ENCODE measurements at regions not wholly inside any gene's neighbourhood (a gene's known extent, or its start where the extent isn't known, plus 50 kb on each side); places are given as distances from the start of the nearest gene placed in this dataset.

GRCh38 chr2:102910724-102911123, 148.9 kb downstream of the TMEM182 start:
- no peaks in the 10 kb centered on the region for H3K4me1 ChIP-seq (ENCODE audit: control insufficient read depth in 1 of 2, insufficient read depth in 2 of 2, low read depth in 1 of 2, low read length in 1 of 2)
- H3K9me3 ChIP-seq = no peaks in the 10 kb centered on the region
- ChIA-PET CTCF (no interaction called here), POLR2A (no interaction called here)
- no peaks in the 10 kb centered on the region for H3K36me3 ChIP-seq (replicated peaks in 1 of 2; ENCODE audit: control insufficient read depth in 1 of 2, insufficient read depth in 2 of 2, low read length in 1 of 2)
- H3K4me2 ChIP-seq = no peak overlapping the region
- no peak for DNase-seq
- H3F3A ChIP-seq (replicated peaks; ENCODE audit: insufficient read depth) = no peaks in the 10 kb centered on the region
- no peaks in the 10 kb centered on the region for H3K27me3 ChIP-seq (ENCODE audit: insufficient read depth)
- no peaks in the 10 kb centered on the region for H3K9me2 ChIP-seq
- H3K4me3 ChIP-seq (ENCODE audit: low read depth in 2 of 2, low read length in 1 of 2) = no peak overlapping the region
- H3K79me2 ChIP-seq (ENCODE audit: insufficient read depth) = no peaks in the 10 kb centered on the region
- no peak for TF ChIP-seq ELF1 (IDR thresholded peaks at IDR 0.05)
- no peak for TF ChIP-seq RXRA (IDR thresholded peaks at IDR 0.05; ENCODE audit: borderline replicate concordance, low read depth)
- no peak for TF ChIP-seq FOXJ3 (CRISPR knock-in tag; IDR thresholded peaks at IDR 0.05)
- TF ChIP-seq, protein P1, sequence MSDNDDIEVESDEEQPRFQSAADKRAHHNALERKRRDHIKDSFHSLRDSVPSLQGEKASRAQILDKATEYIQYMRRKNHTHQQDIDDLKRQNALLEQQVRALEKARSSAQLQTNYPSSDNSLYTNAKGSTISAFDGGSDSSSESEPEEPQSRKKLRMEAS (IDR thresholded peaks at IDR 0.05; ENCODE audit: low read depth) = no peak
- TF ChIP-seq SIN3A (IDR thresholded peaks at IDR 0.05; ENCODE audit: borderline replicate concordance, low read depth, low read length) = no peak
- TF ChIP-seq NFIC (IDR thresholded peaks at IDR 0.05; ENCODE audit: borderline replicate concordance) = no peak
- no peak for TF ChIP-seq FOXM1 (IDR thresholded peaks at IDR 0.05; ENCODE audit: low read depth)
- TF ChIP-seq MEF2A (IDR thresholded peaks at IDR 0.05; ENCODE audit: borderline replicate concordance, low read depth) = no peak
- no peak for TF ChIP-seq TAF1 (IDR thresholded peaks at IDR 0.05; ENCODE audit: borderline replicate concordance, low read depth, low read length)
- TF ChIP-seq CTCF (IDR thresholded peaks at IDR 0.05) = no peak
- TF ChIP-seq GATA2 (CRISPR knock-in tag; IDR thresholded peaks at IDR 0.05) = no peak
- no peak for TF ChIP-seq POLR2AphosphoS5 (IDR thresholded peaks at IDR 0.05; ENCODE audit: low read depth, low read length)
- TF ChIP-seq, protein P2, sequence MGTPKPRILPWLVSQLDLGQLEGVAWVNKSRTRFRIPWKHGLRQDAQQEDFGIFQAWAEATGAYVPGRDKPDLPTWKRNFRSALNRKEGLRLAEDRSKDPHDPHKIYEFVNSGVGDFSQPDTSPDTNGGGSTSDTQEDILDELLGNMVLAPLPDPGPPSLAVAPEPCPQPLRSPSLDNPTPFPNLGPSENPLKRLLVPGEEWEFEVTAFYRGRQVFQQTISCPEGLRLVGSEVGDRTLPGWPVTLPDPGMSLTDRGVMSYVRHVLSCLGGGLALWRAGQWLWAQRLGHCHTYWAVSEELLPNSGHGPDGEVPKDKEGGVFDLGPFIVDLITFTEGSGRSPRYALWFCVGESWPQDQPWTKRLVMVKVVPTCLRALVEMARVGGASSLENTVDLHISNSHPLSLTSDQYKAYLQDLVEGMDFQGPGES (IDR thresholded peaks at IDR 0.05; ENCODE audit: low read depth, low read length) = no peak
- TF ChIP-seq RFX5 (IDR thresholded peaks at IDR 0.05; ENCODE audit: low read length) = no peak
- TF ChIP-seq FOSL2 (IDR thresholded peaks at IDR 0.05; ENCODE audit: borderline replicate concordance, low read depth) = no peak
- no peak for TF ChIP-seq RAD21 (IDR thresholded peaks at IDR 0.05; ENCODE audit: low read length)
- TF ChIP-seq, protein P3, sequence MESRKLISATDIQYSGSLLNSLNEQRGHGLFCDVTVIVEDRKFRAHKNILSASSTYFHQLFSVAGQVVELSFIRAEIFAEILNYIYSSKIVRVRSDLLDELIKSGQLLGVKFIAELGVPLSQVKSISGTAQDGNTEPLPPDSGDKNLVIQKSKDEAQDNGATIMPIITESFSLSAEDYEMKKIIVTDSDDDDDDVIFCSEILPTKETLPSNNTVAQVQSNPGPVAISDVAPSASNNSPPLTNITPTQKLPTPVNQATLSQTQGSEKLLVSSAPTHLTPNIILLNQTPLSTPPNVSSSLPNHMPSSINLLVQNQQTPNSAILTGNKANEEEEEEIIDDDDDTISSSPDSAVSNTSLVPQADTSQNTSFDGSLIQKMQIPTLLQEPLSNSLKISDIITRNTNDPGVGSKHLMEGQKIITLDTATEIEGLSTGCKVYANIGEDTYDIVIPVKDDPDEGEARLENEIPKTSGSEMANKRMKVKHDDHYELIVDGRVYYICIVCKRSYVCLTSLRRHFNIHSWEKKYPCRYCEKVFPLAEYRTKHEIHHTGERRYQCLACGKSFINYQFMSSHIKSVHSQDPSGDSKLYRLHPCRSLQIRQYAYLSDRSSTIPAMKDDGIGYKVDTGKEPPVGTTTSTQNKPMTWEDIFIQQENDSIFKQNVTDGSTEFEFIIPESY (IDR thresholded peaks at IDR 0.05; ENCODE audit: borderline replicate concordance, low read depth) = no peak
- no peak for TF ChIP-seq TCF12 (IDR thresholded peaks at IDR 0.05)
- no peak for TF ChIP-seq USF2 (IDR thresholded peaks at IDR 0.05; ENCODE audit: borderline replicate concordance, low read depth, low read length)
- no peaks in the 10 kb centered on the region for H4K20me1 ChIP-seq (ENCODE audit: insufficient read depth)
- no peak overlapping the region for H3K9ac ChIP-seq
- 3% methylated on average over 6 of the region's 6 CpGs for WGBS (ENCODE audit: low lambda C conversion rate)
- H2AFZ ChIP-seq (ENCODE audit: low read depth) = no peak overlapping the region
- H3K27ac ChIP-seq (ENCODE audit: low read depth in 2 of 2, low read length in 1 of 2) = no peak overlapping the region

Measured in SK-N-SH (cell line).